ENCODE measurements at regions not wholly inside any gene's neighbourhood (a gene's known extent, or its start where the extent isn't known, plus 50 kb on each side); places are given as distances from the start of the nearest gene placed in this dataset.

DNA sequence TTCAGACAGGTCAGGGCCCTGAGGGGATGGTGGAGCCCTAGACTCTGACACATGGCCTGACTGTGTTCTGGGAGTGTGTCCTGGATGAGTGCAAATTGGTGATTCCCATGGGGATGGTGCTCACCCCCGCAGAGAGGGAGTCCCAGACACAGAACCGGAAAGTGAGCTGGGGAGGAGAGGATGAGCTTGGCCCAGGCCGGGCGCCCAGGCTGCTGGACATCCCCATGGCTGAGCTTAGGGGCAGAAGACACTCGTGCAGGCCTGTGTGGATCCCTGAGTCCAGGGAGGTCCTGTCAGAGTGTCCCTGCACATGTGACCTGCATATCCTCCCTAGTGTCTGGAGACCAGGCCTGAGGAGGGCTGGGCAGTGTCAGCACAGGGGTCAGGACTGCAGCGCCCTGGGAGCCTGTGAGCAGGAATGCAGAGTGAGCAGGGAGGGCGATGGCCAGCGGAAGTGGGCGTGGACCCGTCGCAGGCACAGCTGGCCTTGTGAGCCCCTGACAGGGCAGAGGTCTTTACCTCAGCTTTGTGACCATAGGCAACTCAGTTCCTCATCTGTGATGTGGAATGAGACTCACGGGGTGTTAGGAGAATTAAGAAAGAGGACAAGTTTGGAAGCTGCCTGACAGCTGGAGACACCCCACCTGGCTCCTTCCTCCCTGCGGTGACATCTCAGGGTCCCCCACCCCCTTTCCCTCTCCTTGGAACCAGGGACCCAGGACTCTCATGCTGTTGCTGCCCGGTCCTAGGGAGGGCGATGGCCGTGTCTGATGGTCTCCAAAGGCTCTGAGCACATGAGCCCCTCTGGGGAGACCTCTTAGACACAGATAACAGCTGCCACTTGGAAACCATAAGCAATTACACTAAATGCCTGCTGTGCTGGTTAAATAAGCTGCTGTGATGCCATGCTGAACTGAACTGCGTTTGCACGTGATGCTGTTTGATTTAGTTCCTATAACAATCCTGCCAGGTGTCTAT lies 62.6 kb upstream of the HS6ST1 start:
- H3K79me2 ChIP-seq = no peaks in the 10 kb centered on the region
- no peak overlapping the region for H3K27ac ChIP-seq
- no peak overlapping the region for H3K4me3 ChIP-seq (ENCODE audit: low read depth, low read length)
- TF ChIP-seq, protein P1, sequence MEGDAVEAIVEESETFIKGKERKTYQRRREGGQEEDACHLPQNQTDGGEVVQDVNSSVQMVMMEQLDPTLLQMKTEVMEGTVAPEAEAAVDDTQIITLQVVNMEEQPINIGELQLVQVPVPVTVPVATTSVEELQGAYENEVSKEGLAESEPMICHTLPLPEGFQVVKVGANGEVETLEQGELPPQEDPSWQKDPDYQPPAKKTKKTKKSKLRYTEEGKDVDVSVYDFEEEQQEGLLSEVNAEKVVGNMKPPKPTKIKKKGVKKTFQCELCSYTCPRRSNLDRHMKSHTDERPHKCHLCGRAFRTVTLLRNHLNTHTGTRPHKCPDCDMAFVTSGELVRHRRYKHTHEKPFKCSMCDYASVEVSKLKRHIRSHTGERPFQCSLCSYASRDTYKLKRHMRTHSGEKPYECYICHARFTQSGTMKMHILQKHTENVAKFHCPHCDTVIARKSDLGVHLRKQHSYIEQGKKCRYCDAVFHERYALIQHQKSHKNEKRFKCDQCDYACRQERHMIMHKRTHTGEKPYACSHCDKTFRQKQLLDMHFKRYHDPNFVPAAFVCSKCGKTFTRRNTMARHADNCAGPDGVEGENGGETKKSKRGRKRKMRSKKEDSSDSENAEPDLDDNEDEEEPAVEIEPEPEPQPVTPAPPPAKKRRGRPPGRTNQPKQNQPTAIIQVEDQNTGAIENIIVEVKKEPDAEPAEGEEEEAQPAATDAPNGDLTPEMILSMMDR (IDR thresholded peaks at IDR 0.05) = no peak
- no peak overlapping the region for H3K9ac ChIP-seq
- H3K27me3 ChIP-seq (ENCODE audit: control insufficient read depth, insufficient read depth, low read length) = no peaks in the 10 kb centered on the region
- H2AFZ ChIP-seq = no peak overlapping the region
- H3K4me2 ChIP-seq (ENCODE audit: low read length) = no peak overlapping the region
- no peaks in the 10 kb centered on the region for H3K36me3 ChIP-seq (ENCODE audit: control insufficient read depth, insufficient read depth, low read length)
- no peaks in the 10 kb centered on the region for H3K9me3 ChIP-seq (ENCODE audit: control insufficient read depth, low read length)
- no peaks in the 10 kb centered on the region for H3K4me1 ChIP-seq

DNA sequence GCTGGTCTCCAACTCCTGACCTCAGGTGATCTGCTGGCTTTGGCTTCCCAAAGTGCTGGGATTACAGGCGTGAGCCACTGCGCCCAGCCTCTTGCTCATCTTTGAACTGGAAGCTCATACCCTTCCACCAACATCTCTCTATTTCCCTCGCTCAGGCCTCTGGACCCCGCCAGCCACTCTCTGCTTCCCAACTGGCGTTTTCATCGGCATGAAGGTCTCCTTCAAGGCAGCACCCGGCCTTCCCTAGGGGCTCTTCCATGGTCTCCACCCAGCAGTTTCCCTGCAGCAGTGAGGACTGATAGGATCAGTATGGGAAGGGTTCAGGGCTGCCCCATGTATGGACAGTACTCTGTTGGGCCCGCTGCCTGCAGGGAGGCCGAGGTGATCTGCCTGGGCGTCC lies 65.8 kb upstream of the HS6ST1 start:
- Histone ChIP-seq H3K36me3 (ENCODE audit: control insufficient read depth, insufficient read depth, low read length) (no peaks in the 10 kb centered on the region), H3K27ac (no peak overlapping the region), H2AFZ (no peak overlapping the region), H3K4me3 (ENCODE audit: low read depth, low read length) (no peak overlapping the region), H3K27me3 (ENCODE audit: control insufficient read depth, insufficient read depth, low read length) (no peaks in the 10 kb centered on the region), H3K79me2 (no peaks in the 10 kb centered on the region), H3K4me1 (no peaks in the 10 kb centered on the region), H3K9me3 (ENCODE audit: control insufficient read depth, low read length) (no peaks in the 10 kb centered on the region), H3K4me2 (ENCODE audit: low read length) (no peak overlapping the region), H3K9ac (no peak overlapping the region)
- TF ChIP-seq, protein P1 (IDR thresholded peaks at IDR 0.05) = no peak

DNA sequence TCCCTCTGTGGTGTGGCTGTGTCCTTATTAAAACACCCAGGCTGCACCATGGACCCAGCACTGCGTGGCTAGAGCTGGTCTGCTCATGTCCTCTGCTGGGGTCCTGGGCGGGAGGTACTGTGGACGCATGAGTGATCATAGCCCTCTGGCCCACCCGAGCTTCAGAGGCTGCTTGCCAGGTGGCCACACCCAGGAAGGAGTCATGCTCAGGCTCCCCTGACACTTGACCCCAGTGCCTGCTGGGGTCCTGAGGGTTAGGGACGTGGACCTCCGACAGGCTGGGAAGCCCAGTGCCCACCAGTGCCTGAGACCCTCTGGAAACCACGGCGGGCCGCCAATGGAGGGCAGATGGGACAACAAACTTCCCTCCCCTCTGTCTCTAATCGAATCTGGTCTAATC lies 66.3 kb upstream of the HS6ST1 start:
- Histone ChIP-seq H3K4me1 (no peaks in the 10 kb centered on the region), H3K79me2 (no peaks in the 10 kb centered on the region), H3K27me3 (ENCODE audit: control insufficient read depth, insufficient read depth, low read length) (no peaks in the 10 kb centered on the region), H3K9ac (no peak overlapping the region), H2AFZ (no peak overlapping the region), H3K36me3 (ENCODE audit: control insufficient read depth, insufficient read depth, low read length) (no peaks in the 10 kb centered on the region), H3K4me3 (ENCODE audit: low read depth, low read length) (no peak overlapping the region), H3K9me3 (ENCODE audit: control insufficient read depth, low read length) (no peaks in the 10 kb centered on the region), H3K27ac (no peak overlapping the region), H3K4me2 (ENCODE audit: low read length) (no peak overlapping the region)
- TF ChIP-seq, protein P1 (IDR thresholded peaks at IDR 0.05) = no peak

DNA sequence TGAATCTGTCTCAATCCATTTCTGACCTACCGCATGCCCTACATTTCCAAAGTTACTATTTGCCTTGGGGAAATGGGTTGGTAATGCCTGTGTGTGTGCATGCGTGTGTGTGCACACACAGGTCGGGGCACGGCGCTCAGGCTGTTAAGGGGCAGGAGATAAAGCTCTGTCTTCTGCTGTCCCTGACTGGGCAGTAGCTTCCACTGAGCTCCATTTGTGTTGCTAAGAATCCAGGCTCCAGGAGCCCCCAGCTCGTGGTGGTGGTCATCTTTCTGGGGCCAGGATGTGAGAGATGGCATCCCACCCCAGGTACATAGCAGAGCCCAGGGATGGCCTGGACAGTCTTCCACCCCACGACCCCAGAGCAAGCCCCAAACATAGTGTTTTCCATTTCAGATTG lies 66.7 kb upstream of the HS6ST1 start:
- H2AFZ ChIP-seq = no peak overlapping the region
- no peaks in the 10 kb centered on the region for H3K9me3 ChIP-seq (ENCODE audit: control insufficient read depth, low read length)
- H3K36me3 ChIP-seq (ENCODE audit: control insufficient read depth, insufficient read depth, low read length) = no peaks in the 10 kb centered on the region
- no peaks in the 10 kb centered on the region for H3K4me1 ChIP-seq
- no peak overlapping the region for H3K27ac ChIP-seq
- TF ChIP-seq, protein P1 (IDR thresholded peaks at IDR 0.05) = no peak
- no peak overlapping the region for H3K4me2 ChIP-seq (ENCODE audit: low read length)
- no peaks in the 10 kb centered on the region for H3K79me2 ChIP-seq
- H3K4me3 ChIP-seq (ENCODE audit: low read depth, low read length) = no peak overlapping the region
- no peak overlapping the region for H3K9ac ChIP-seq
- no peaks in the 10 kb centered on the region for H3K27me3 ChIP-seq (ENCODE audit: control insufficient read depth, insufficient read depth, low read length)

DNA sequence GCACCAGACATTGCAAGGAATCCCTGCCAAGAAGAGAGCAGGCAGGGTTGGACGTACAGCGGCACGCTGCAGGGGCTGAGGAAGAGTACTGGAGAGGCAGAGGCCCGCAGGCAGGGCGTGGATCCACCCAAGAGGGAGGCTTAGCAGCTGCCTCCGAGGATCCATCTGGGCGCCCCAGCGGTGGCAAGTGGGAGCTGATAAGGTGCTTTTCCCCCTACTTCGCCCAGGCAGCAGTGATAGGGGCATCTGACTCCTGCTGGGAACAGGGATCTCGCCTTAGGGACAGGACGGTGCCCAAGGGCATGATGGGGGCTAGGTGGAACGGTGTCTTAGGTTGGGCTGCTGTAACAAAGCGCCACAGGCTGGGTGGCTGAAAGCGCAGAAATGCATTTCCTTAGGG lies 67.4 kb upstream of the HS6ST1 start:
- TF ChIP-seq, protein P1 (IDR thresholded peaks at IDR 0.05) = no peak
- Histone ChIP-seq H3K79me2 (no peaks in the 10 kb centered on the region), H3K9me3 (ENCODE audit: control insufficient read depth, low read length) (no peaks in the 10 kb centered on the region), H3K4me3 (ENCODE audit: low read depth, low read length) (no peak overlapping the region), H3K4me1 (no peaks in the 10 kb centered on the region), H2AFZ (no peak overlapping the region), H3K36me3 (ENCODE audit: control insufficient read depth, insufficient read depth, low read length) (no peaks in the 10 kb centered on the region), H3K27me3 (ENCODE audit: control insufficient read depth, insufficient read depth, low read length) (no peaks in the 10 kb centered on the region), H3K27ac (no peak overlapping the region), H3K4me2 (ENCODE audit: low read length) (no peak overlapping the region), H3K9ac (no peak overlapping the region)

Data from parathyroid adenoma (tissue), 2 donors.